ENCODE measurements at regions not wholly inside any gene's neighbourhood (a gene's known extent, or its start where the extent isn't known, plus 50 kb on each side); places are given as distances from the start of the nearest gene placed in this dataset.

- TF ChIP-seq CTCF (IDR thresholded peaks at IDR 0.05 in 2 of 3, conservative IDR thresholded peaks at IDR 0.05 in 1 of 3; ENCODE audit: control insufficient read depth in 2 of 3, extremely low read depth in 1 of 3, insufficient read depth in 1 of 3, low read depth in 3 of 3, low read length in 3 of 3) (no peak), ATF2 (IDR thresholded peaks at IDR 0.05; ENCODE audit: low read length) (peak; percentile 63), CHD1 (IDR thresholded peaks at IDR 0.05; ENCODE audit: low read depth, low read length) (no peak), ZNF217 (IDR thresholded peaks at IDR 0.05) (no peak), KAT2A (conservative IDR thresholded peaks at IDR 0.05; ENCODE audit: control insufficient read depth, low read depth, low read length) (no peak), CBX5 (IDR thresholded peaks at IDR 0.05; ENCODE audit: low read depth) (no peak), ETV6 (conservative IDR thresholded peaks at IDR 0.05 in 1 of 2, IDR thresholded peaks at IDR 0.05 in 1 of 2; ENCODE audit: borderline replicate concordance in 1 of 2, low read depth in 1 of 2) (no peak), NR2C2 (IDR thresholded peaks at IDR 0.05; ENCODE audit: borderline replicate concordance, control insufficient read depth, insufficient read length, low read depth) (no peak), ESRRA (IDR thresholded peaks at IDR 0.05; ENCODE audit: low read length) (no peak), MEF2B (IDR thresholded peaks at IDR 0.05; ENCODE audit: partially characterized antibody, poor library complexity, severe bottlenecking) (peak; percentile 29), LARP7 (IDR thresholded peaks at IDR 0.05) (no peak), PAX5 (IDR thresholded peaks at IDR 0.05; ENCODE audit: borderline replicate concordance, low read depth, low read length) (peak; percentile 37; the same call in 1 of the 2 replicates), RAD51 (IDR thresholded peaks at IDR 0.05) (no peak), ZBED1 (IDR thresholded peaks at IDR 0.05; ENCODE audit: borderline replicate concordance) (no peak), ZNF207 (IDR thresholded peaks at IDR 0.05; ENCODE audit: borderline replicate concordance) (no peak), SUPT20H (IDR thresholded peaks at IDR 0.05; ENCODE audit: borderline replicate concordance, control insufficient read depth, low read depth, low read length) (no peak), BCL3 (IDR thresholded peaks at IDR 0.05; ENCODE audit: borderline replicate concordance, insufficient read depth, low read depth, low read length, poor library complexity, severe bottlenecking) (no peak), ZBTB33 (IDR thresholded peaks at IDR 0.05) (no peak), ATF3 (IDR thresholded peaks at IDR 0.05; ENCODE audit: borderline replicate concordance, extremely low read depth, low read depth, low read length) (no peak), PML (IDR thresholded peaks at IDR 0.05; ENCODE audit: low read length) (no peak), IKZF2 (IDR thresholded peaks at IDR 0.05) (peak in 1 of 2 experiments; percentile 29; a peak in 2 of 4 replicates), POU2F2 (IDR thresholded peaks at IDR 0.05; ENCODE audit: borderline replicate concordance, low read depth, low read length) (peak; percentile 93; the same call in 2 of the 3 replicates), PAX8 (IDR thresholded peaks at IDR 0.05) (no peak), IKZF1 (conservative IDR thresholded peaks at IDR 0.05) (peak; percentile 52), TARDBP (IDR thresholded peaks at IDR 0.05; ENCODE audit: borderline replicate concordance) (no peak)
Observed at GRCh38 chr5:114957384-114957783, 212.3 kb downstream of the TRIM36 start (continued).
